GM19023 (cell line): ENCODE measurements at regions not wholly inside any gene's neighbourhood (a gene's known extent, or its start where the extent isn't known, plus 50 kb on each side); places are given as distances from the start of the nearest gene placed in this dataset.
"Not testable (repeated sequence)": the region's sequence is repeated elsewhere in the genome, so short reads cannot be mapped to it uniquely, and the experiment has no call there.

ENCODE experiments used
- ATAC-seq: cut with Tn5 transposase; IDR thresholded peaks from one replicate; pipeline ENCODE4 v1.9.1; 2021; ENCODE audit warnings: mild to moderate bottlenecking, moderate library complexity; ENCODE audit not compliant: unreplicated experiment

DNA sequence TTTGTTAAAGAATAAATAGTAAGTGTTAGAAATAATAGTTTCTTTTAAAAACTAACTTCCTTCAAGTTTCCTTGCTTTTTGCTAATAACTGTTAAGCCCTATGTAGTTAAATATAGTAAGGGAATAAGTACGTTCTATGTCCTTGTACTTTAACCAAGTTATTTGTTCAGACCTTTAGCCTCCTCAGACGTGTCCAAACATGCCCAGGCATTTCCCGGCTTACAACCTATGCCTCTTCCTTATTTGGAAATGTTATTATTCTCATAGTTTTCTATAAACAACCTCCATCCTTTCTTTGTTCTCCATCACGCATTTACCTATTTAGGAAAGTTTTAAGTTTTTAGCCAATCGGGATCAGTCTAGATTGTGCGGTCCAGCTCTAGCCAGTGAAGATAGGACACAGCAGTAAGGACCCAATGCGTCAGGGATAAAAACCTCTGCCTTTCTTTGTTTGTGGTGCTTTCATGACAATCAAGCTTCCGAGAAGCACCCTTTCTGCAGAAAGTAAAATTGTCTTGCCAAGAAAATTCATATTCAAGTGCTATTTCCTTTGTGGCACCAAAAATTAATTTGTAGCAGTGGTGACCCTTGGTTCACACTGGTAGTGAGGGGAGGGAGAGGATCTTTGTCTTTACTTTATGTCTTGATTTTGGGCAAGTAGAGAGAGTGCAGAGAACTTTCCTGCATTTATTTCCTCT lies 851.3 kb upstream of the POM121L12 start:
- no peak for ATAC-seq

DNA sequence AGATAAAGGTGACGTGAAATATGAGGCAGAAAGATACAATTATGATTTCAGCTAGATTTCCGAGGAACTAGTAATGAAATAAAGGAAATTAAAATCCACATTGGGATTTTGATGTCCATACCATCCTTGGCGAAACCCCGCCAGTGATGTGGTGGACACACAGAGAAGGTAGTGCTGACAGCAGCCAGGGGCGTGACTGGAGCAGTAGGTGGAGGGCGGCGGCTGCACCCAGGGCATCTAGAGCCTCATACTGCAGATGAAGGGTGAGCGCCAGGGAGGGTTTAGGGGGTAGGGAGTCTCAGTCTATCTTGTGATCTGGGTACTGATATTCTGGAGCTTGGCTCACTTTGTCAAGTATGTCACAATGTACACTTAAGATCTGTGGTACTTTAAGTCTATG lies 855.5 kb upstream of the POM121L12 start:
- no peak for ATAC-seq

DNA sequence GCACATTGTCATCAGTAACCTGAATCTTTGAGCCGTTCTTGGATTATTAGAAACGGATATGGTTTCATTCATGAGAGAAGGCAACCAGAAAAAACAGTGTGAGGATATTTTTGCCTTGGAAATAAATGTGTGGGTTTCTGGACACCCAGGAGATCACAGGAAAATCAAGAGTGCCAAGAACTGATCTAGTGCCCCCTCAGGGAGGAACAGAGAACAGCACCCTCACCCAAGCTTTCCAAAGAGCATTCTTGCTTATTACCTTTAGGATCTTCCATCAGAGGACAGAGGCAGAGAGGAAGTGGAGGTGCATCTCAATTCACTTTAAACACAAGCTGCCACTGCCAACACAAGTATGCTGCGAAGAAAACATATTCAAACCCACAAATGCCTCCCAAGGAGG lies 851.5 kb upstream of the COBL start:
- no peak for ATAC-seq

DNA sequence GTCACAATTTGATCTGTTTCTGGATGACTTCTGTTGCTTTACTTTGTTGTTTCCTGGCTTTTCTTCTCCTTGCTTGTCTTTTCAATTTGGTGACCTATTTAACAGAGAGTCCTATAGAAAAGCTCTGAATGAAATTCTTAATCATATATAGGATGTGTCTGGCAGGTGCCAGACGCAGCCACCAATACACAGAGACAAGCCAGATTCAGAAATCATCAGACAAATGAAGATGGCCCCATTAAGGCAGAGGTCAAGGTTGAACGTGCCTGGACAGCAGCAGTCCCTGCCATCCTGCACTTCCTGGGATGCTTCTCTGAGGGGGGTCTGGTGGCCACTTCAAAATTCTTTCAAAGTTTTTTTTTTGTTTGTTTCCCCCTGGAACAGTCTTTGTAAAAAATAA lies 846.7 kb upstream of the COBL start:
- ATAC-seq = no peak

DNA sequence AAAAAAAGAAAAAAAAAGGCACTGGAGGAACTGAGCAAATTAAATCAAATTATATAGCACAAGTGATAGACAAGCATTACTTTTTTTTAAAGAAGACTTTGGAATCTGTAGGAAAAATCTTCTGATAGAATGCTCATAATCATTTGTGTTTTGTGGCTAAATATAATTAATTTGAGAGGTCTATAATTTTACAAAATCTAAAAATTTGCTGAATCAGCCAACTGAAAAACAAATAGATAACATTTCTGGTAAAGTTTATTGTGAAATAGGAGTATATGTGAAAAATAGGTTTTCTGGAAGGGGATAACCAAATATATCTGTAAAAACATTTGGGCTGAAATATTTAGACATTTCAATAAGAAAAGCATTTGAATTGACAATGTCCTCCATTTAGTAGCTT lies 844.9 kb upstream of the COBL start:
- ATAC-seq = no peak

DNA sequence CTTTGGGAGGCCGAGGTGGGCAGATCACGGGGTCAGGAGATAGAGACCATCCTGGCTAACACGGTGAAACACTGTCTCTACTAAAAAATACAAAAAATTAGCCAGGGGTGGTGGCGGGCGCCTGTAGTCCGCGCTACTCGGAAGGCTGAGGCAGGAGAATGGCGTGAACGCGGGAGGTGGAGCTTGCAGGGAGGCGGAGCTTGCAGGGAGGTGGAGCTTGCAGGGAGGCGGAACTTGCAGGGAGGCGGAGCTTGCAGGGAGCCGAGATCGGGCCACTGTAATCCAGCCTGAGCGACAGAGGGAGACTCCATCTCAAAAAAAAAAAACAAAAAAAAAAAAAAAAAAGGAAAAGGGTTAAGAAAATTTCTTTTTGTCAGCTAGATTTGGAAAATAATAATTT lies 842.8 kb upstream of the COBL start:
- not testable (repeated sequence) for ATAC-seq

DNA sequence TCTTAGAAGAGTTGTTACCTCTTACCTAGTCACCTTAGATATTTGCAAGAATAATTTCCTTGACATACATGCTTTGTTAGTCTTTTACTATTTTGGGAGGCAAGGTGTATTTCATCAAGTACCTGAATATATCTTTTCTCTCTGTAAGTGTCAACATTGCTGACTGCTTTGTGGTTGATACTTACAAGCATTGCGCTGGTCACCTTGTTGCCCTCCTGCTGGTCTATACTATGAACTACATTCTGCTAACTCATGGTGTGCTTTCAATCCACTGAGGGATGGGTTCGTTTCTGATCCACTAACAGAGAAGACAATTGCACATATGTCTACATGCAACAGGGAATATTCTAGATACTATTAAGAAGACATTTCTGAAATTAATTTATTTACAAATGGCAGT lies 837.8 kb upstream of the COBL start:
- no peak for ATAC-seq

DNA sequence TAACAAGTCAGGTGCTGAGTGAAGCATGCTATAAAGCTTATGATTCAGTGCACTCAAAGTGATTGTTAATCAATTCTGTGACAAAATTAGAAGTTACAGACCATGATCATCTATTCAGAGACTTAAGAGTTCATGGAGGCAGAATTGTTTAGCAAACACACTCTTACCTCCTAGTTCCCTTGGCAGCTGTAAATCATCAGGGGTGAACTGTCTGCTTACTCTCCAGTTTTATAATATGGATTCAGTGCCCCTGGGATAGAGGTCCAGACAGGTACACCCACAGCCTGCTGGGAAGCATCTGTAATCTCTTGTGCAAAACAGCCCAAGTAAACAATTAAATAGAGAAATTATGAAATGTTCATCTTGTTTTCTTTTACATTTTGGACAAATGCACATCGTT lies 835.0 kb upstream of the COBL start:
- ATAC-seq = no peak

DNA sequence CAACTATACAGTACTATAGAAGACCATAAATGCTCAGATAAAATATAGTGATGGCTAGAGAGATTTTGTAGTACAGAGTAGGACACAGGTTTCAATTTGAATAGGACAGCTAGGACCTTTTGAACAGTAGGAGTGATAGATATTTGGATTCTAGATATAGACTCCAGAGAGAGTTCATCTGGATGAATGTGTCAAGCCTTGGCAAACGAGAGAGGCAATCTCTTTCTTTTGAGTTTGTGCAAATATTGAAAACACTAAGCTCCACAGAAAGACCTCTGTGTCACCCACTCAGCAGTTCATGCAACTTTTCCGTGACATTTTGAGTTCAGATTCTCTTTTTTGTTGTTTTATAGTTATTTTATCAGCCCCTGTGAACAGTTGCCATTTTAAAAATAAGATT lies 834.3 kb upstream of the COBL start:
- no peak for ATAC-seq

DNA sequence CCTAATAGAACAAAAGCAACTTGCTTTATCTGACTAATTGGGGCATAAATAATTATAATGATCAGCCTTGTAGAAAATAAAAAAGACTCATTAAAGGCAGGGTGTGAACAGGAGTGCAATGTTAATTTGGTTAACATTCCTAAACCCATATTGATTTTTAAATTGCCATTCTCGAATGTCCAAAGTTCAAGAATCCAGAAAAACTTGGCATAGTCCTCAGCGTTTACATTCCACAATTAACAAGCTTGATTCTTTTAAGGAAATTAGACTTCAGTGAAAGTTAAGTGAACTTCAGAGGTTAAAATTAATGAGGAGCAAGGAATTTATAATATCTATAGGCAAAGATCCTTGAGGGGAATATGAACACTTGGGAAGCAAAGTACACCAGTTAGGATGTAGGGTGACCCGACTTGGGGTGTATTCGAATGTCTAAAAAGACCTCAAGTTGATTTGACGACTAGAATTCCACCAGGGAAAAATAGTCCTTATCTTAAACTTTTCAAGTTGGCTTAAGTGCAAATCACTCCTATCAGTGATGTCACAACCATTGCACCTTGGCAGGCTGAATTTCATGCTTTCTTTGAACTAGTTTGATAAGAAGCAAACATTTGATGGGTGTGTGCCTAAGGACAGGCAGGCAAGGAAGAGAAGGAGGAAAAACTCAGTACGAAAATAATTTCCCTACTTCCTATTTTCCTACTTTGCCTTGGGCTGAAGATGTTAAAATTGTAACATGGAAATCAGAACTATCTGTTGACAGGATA lies 830.4 kb upstream of the COBL start:
- ATAC-seq = no peak

DNA sequence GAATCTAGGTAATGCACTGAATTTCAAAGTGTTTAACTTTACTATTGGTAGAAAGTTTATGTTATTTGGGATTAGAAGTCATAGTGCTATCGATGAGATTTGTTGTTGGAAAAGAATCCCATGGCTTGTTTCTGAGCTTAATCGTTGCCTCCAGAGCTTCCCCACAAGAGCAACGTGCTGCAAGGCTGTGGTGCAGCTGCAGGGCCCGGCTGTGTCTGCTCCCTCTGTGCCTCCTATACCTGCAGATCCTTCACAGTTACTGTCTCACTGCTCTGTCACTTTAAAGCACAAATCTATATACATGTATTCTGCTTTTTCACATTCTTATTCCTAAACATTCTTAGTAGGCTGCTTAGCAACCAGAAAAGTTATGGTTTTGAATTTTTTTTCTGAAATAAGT lies 826.6 kb upstream of the COBL start:
- no peak for ATAC-seq

DNA sequence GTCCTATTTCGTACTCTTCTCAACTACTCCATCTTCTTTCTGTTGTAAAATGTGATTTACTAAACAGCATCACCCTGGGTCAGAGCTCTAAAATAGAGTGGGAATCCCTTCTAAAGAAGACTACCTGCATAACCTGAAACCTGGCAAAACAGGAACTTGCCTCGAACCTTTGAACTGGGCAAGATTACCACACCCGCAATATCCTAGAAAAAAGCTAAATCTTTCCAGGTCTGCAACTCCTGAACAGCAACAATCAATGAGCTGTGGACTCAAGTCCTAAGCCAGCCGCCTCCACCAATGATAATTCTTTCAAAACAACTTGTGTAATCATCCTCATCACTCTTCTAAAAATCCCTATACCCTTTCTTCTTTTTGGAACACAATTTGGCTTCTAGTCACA lies 824.2 kb upstream of the COBL start:
- ATAC-seq = no peak

DNA sequence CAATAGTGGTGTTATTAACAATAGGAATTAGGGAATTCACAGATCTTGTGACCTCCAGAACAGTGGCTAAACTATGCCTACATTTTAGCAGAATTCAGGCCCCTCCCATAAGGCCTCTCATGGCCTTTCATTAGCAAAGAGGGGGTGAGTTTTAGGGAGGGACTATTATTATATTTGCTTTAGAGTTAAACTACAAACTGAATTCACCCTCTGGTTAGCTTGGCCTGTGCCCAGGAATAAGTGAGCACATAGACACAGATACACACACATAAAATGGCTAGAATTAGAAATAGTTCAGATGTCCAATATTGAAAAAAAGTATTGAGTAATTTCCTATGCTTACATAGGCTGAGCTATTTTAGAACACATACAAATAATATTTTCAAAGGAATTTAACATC lies 818.8 kb upstream of the COBL start:
- ATAC-seq = no peak

DNA sequence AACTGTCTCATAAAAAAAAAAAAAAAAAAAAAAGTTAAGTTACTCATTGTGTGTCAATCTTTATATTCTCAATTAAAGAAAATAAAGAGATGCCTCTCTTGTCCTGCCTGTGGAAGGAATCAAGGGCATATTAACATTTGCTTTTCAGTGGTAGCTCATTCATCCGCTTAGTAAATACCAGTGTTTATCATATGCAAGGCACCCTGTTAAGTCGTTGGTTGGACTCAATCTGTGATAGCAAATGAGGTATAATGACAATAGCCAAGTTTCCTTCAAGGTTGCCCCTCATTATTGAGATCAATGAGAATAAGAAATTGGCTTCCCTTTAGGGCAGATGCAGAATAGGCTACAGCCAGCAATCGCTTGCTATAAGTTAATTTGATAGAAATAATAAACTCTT lies 812.7 kb upstream of the COBL start:
- no peak for ATAC-seq

DNA sequence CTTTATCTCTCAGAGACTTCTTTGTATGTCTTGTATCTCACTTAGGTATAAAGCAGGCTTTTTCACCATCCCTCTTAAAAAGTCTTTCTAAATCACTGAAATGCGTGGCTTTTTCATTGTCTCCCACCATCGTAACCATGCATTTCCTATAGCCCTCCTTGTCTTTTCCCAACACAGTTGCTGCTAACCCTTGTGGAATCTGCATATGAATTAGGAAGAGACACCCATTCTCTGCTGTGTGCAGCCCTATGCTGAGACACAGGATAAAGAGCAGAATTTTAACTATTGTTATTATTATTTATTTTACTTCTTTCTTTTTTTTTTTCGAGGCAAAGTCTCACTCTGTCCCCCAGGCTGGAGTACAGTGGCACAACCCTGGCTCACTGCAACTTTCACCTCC lies 804.3 kb upstream of the COBL start:
- ATAC-seq = no peak

DNA sequence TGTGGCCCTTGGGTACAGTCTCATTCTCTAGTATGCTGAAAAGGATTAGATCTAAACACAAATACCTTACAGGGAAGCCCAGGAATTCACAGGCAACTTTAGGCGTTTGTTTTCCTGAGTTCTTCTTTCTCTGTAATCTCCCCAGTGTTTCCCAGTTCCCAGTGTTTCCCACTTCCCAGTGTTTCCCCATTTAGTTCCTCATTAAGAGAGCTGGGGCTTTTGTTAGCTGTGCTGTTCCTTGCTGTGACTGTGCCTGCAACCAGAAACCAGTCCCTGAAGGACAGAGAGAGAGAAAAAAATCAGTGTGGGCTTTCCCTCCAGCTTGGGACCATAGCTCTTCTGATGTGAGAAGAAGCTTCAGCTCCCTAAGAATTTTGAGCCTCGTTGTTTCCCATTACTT lies 802.9 kb upstream of the COBL start:
- ATAC-seq = no peak

DNA sequence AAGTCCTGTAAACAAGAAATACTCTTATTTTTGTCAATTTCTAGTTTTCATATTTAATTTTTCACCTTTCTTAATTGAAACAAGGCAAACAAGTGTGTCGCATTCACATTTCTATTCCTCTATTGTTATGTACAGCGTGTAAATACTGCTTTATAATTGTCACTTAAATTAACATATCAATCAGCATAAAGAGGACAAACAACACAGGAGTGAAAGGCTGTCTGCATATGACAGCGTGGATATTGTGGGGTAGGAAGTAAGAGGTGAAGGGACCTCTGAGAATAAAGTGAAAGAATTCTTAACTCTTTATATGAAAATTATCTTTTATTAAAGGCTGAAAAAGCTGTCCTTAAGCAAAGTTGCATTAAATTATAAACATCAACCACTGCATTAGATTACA lies 797.9 kb upstream of the COBL start:
- ATAC-seq = no peak

DNA sequence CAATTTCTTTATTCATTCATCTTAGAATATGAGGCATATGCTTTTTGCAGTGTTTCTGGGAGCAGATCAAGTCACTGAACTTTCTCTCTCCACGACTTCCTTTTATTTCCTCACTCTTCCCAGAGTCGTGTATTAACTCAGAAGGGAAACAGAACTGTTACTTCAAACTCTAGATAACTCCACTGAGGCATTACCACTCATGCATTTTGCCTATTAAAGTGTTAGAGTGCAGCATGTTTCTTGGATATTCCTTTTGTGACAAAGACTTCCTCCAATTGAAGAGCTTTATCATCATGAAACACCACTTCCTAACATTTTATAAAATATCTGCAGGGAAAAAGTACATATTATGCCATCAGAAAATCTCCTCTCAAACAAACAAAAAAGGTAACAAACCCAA lies 797.4 kb upstream of the COBL start:
- no peak for ATAC-seq

DNA sequence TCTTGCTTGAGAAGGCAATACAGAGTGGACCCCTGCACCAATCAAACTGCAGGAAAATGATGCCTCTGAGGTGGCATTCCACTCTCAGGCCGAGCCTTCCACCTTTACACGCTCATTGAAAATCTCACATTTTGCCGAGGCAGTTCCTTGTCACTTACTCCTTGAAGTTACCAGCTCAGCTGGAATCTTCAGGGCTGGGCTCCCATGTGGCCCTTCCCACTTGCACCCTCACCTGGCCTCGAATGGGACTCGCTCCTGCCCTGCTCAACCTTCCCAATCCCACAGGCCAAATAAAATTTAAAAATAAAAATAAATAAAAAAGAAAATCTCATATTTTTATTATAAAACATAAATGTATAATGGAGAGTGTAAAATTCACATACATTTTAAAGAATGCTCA lies 790.7 kb upstream of the COBL start:
- ATAC-seq = no peak

DNA sequence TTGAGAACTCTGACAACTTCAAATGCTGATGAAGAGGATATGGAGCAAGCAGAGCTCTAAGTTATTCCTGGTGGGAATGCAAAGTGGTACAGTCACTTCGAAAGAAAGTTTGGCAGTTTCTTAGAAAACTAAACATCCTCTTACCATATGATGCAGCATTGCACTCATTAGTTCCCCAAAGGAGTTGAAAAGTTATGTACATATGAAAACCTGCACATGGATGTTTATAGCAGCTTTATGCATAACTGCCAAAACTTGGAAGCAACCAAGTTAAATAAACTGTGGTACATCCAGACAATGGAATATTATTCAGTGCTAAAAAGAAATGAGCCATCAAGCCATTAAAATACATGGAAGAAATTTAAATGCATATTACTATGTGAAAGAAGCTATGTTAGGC lies 779.3 kb upstream of the COBL start:
- no peak for ATAC-seq

DNA sequence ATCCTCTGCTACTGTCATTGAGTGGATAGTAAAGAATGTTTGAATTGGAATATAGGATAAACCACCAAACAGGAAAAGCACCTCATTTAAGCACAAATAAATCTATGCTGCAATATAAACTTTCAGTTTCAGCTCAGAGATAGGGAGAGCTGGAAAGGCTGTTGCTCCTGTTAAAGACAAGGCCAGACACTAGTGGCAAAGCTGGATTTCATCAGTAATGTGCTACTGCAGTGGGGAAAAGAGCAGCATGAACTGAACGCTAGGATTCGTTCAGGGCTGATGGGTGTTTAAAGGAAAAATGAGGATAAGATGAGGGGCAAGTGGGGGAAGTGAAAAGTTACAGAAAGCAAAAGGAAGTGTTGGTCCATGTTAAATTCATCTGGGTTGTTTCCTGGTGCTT lies 775.4 kb upstream of the COBL start:
- no peak for ATAC-seq

DNA sequence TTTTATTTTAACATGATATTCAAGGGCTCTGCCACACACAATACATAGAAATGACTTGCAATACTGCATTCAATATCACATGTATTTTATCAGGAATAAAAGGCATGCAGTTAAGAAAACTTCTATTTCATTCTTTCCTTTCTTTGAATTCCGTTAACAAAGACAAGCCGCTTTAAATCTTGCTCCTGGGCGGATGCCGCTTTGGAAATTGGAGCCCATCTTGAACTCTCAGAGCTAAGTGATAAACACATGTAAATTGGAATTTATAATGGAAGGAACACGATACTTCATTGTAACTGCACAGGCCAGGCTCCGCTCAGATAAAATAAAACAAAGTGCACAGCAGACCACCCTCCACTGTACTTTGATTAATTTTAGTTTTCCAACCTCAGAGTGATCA lies 774.5 kb upstream of the COBL start:
- no peak for ATAC-seq
